ENCODE measurements at regions not wholly inside any gene's neighbourhood (a gene's known extent, or its start where the extent isn't known, plus 50 kb on each side); places are given as distances from the start of the nearest gene placed in this dataset.

- no peak for TF ChIP-seq POLR2AphosphoS5 (IDR thresholded peaks at IDR 0.05)
- no peak for TF ChIP-seq CTCF (IDR thresholded peaks at IDR 0.05)
- no peak for TF ChIP-seq POLR2A (IDR thresholded peaks at IDR 0.05)
Observed at GRCh38 chr7:115680921-115681320, 349.6 kb downstream of the TFEC start.

All from suprapubic skin (tissue), 4 donors.